CD4-positive, alpha-beta memory T cell (primary cell): ENCODE measurements at regions not wholly inside any gene's neighbourhood (a gene's known extent, or its start where the extent isn't known, plus 50 kb on each side); places are given as distances from the start of the nearest gene placed in this dataset.

Experiments
- CTCF ChIA-PET: fragments of 350-600 bp; sonication (Branson Sonifier 250); formaldehyde crosslinking; loops from one replicate; lab custom pipeline; 2021; ENCODE audit warnings: inconsistent platforms; ENCODE audit not compliant: partially characterized antibody; lab: Charles Lee
- POLR2A ChIA-PET: fragments of 350-600 bp; sonication (Branson Sonifier 250); formaldehyde crosslinking; loops from one replicate; lab custom pipeline; 2021; ENCODE audit not compliant: partially characterized antibody; lab: Charles Lee
- DNase-seq, 5 donors: peaks; one replicate each; pipeline versions ENCODE4 v3.0.0 to v3.0.0-alpha.2; 2020 to 2022; ENCODE audit warnings: mixed read lengths in 1 of 5
- H3K27ac ChIP-seq: one replicate; pipeline ENCODE4 v1.7.0; 2013; ENCODE audit warnings: low read depth, low read length
- H3K27me3 ChIP-seq: 2 replicates; pipeline ENCODE4 v1.7.0; 2013; ENCODE audit warnings: mild to moderate bottlenecking, low read length, moderate library complexity; ENCODE audit not compliant: insufficient read depth
- H3K36me3 ChIP-seq: 2 replicates; pipeline ENCODE4 v1.7.0; 2013; ENCODE audit warnings: mild to moderate bottlenecking, low read length, moderate library complexity; ENCODE audit not compliant: insufficient read depth
- H3K4me1 ChIP-seq: 2 replicates; pipeline ENCODE4 v1.7.0; 2013; ENCODE audit warnings: mild to moderate bottlenecking, low read length, moderate library complexity; ENCODE audit not compliant: insufficient read depth
- H3K4me3 ChIP-seq, 2 donors: one replicate each; pipeline ENCODE4 v1.7.0; 2013; ENCODE audit warnings: low read length in 2 of 2, mild to moderate bottlenecking in 1 of 2
- H3K9me3 ChIP-seq, 2 donors: one replicate each; pipeline ENCODE4 v1.7.0; 2013; ENCODE audit warnings: low read length in 2 of 2, control low read depth in 1 of 2; ENCODE audit not compliant: control insufficient read depth in 1 of 2
- H3K27ac Mint-ChIP-seq, 7 donors: one replicate each; pipeline ENCODE4 v1.8.0; 2020 to 2021; ENCODE audit warnings: mixed read lengths in 7 of 7, mild to moderate bottlenecking in 6 of 7, inconsistent platforms in 3 of 7, moderate library complexity in 3 of 7
- H3K27me3 Mint-ChIP-seq, 2 donors: one replicate each; pipeline ENCODE4 v1.8.0; 2020 to 2021; ENCODE audit warnings: mixed read lengths in 2 of 2
- H3K36me3 Mint-ChIP-seq, 2 donors: one replicate each; pipeline ENCODE4 v1.8.0; 2020 to 2021; ENCODE audit warnings: mixed read lengths in 2 of 2, inconsistent platforms in 1 of 2, mild to moderate bottlenecking in 1 of 2
- H3K4me1 Mint-ChIP-seq, 4 donors: one replicate each; pipeline ENCODE4 v1.8.0; 2020 to 2021; ENCODE audit warnings: mixed read lengths in 4 of 4, mild to moderate bottlenecking in 1 of 4
- H3K4me3 Mint-ChIP-seq, 8 donors: one replicate each; pipeline ENCODE4 v1.8.0; 2020 to 2021; ENCODE audit warnings: mixed read lengths in 8 of 8, mild to moderate bottlenecking in 7 of 8, moderate library complexity in 6 of 8, inconsistent platforms in 3 of 8
- H3K9me3 Mint-ChIP-seq, 8 donors: one replicate each; pipeline ENCODE4 v1.8.0; 2020 to 2021; ENCODE audit warnings: mixed read lengths in 8 of 8, mild to moderate bottlenecking in 5 of 8, inconsistent platforms in 3 of 8, moderate library complexity in 1 of 8
- intact Hi-C: fragments of 100-400 bp; cut with micrococcal nuclease; formaldehyde crosslinking; loops from one replicate; pipeline ENCODE4 v1.15.1; 2023

GRCh38 chr1:240667351-240667750 lies 55.4 kb upstream of the GREM2 start:
- Mint-ChIP-seq H3K27me3 (no peaks in the 10 kb centered on the region), H3K9me3 (peaks cover 0 to 12% (median 3%) of the 10 kb centered on the region in 8 donors), H3K4me1 (peaks cover 8 to 21% (median 15%) of the 10 kb centered on the region in 4 donors), H3K4me3 (peak overlapping the region in 2 of 8 donors; percentile 12 to 27), H3K36me3 (no peaks in the 10 kb centered on the region), H3K27ac (peak overlapping the region in 3 of 7 donors; percentile 2 to 88 (median 4))
- no peaks in the 10 kb centered on the region for H3K36me3 ChIP-seq
- H3K27me3 ChIP-seq: no peaks in the 10 kb centered on the region
- H3K27ac ChIP-seq: no peak overlapping the region
- ChIA-PET CTCF (no interaction called here), POLR2A (no interaction called here)
- H3K4me1 ChIP-seq: peaks cover 25% of the 10 kb centered on the region
- H3K9me3 ChIP-seq: no peaks in the 10 kb centered on the region
- no peak for DNase-seq
- intact Hi-C loops: loop anchor here (2.0 to 5.0 kb wide), 2 partner anchors 55 to 91 kb away; partner anchors contain the start of gene GREM2
- H3K4me3 ChIP-seq: no peak overlapping the region

- H3K4me1 Mint-ChIP-seq: peaks cover 8 to 21% (median 15%) of the 10 kb centered on the region in 4 donors
- CTCF ChIA-PET: no interaction called here
- no peak overlapping the region for H3K27ac ChIP-seq
- H3K27me3 Mint-ChIP-seq: no peaks in the 10 kb centered on the region
- POLR2A ChIA-PET: no interaction called here
- peaks cover 25% of the 10 kb centered on the region for H3K4me1 ChIP-seq
- DNase-seq: peak; percentile 33 to 70 (median 60)
- H3K4me3 Mint-ChIP-seq: peak overlapping the region in 7 of 8 donors; percentile 10 to 80 (median 41)
- H3K4me3 ChIP-seq: no peak overlapping the region
- intact Hi-C loops: loop anchor here (2.0 to 5.0 kb wide), 2 partner anchors 54 to 90 kb away; partner anchors contain the start of gene GREM2
- no peaks in the 10 kb centered on the region for H3K36me3 Mint-ChIP-seq
- H3K36me3 ChIP-seq: no peaks in the 10 kb centered on the region
- no peaks in the 10 kb centered on the region for H3K27me3 ChIP-seq
- H3K27ac Mint-ChIP-seq: peak overlapping the region; percentile 47 to 94 (median 85)
- peaks cover 0 to 10% (median 3%) of the 10 kb centered on the region in 8 donors for H3K9me3 Mint-ChIP-seq
- H3K9me3 ChIP-seq: no peaks in the 10 kb centered on the region
These were observed 54.7 kb upstream of the GREM2 start for GRCh38 chr1:240666568-240667198.

GRCh38 chr1:240663169-240663879 lies 51.4 kb upstream of the GREM2 start:
- Mint-ChIP-seq H3K4me3 (no peak overlapping the region), H3K36me3 (no peaks in the 10 kb centered on the region), H3K27me3 (no peaks in the 10 kb centered on the region), H3K4me1 (peaks cover 8 to 21% (median 15%) of the 10 kb centered on the region in 4 donors), H3K9me3 (peaks cover 0 to 10% (median 2%) of the 10 kb centered on the region in 8 donors), H3K27ac (no peak overlapping the region)
- H3K9me3 ChIP-seq: no peaks in the 10 kb centered on the region
- no peak for DNase-seq
- CTCF ChIA-PET: no interaction called here
- peaks cover 25% of the 10 kb centered on the region for H3K4me1 ChIP-seq
- no peak overlapping the region for H3K4me3 ChIP-seq
- H3K27me3 ChIP-seq: no peaks in the 10 kb centered on the region
- POLR2A ChIA-PET: no interaction called here
- no peaks in the 10 kb centered on the region for H3K36me3 ChIP-seq
- no peak overlapping the region for H3K27ac ChIP-seq
- intact Hi-C loops: no loop called here
